GM19351 (cell line): ENCODE measurements at regions not wholly inside any gene's neighbourhood (a gene's known extent, or its start where the extent isn't known, plus 50 kb on each side); places are given as distances from the start of the nearest gene placed in this dataset.

Source experiments
- ATAC-seq: cut with Tn5 transposase; IDR thresholded peaks from one replicate; pipeline ENCODE4 v1.9.1; 2021; ENCODE audit warnings: mild to moderate bottlenecking, moderate library complexity; ENCODE audit not compliant: unreplicated experiment

DNA sequence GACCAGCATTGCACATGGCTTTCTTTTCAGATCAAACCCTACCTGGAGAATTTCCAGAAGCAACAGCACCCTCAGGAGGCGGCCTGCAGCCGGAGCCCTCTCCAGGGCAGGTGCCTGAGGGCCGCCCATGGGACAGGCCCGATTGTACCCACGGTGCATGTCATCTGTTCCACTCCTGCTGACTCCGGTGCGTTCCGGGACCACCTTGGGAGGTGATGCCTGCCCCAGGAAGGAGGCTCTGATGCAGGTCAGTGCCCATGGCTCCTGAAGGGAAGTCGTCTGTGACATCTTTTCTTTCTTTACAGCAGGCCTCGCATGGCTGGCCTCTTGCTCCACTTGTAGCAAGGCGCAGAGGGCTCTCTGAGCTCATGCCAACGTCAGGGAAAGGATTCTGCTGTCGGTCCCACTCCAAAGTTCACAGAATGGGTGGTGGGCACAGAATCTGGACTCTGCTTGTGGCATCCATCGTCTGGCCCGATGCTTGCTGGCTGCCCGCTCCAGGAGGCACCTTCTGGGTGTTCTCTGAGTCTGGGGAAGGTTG is 160.7 kb upstream of the RTL1 start:
- no peak for ATAC-seq

DNA sequence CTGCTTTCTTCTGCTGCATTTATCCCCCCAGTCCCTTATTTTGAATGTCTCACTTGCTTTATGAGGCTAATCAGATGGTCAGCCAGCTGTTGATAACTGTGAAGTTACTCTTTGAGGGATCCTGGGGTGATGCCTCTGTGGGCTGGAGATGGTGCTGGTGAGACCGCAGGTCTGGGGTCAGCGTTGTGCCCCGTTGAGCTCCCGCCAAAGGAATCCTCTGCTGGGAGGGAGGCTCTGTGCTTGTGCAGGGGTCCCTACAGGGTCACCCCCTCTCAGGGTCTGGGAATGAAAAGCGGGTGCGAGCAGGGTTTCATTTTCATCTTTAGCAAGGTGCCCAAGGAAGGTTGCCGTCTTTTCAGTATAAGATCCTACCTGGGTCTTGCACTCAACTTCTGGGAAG is 161.2 kb upstream of the RTL1 start:
- no peak for ATAC-seq

DNA sequence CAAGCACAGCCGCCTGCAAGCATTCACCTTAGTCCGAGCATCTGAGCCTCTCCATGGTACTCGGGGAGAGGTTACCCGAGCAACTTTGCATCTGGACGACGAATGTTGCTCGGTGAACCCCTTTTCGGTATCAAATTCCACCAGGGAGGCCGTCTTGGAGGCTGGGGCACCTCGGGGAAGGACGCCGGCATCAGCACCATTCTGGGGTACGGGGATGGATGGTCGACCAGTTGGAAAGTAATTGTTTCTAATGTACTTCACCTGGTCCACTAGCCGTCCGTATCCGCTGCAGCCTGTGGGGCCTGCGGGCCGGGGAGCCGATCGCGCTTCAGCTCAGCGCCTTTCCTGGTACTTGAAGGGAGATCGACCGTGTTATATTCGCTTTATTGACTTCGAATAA is 161.7 kb upstream of the RTL1 start:
- ATAC-seq = no peak

- ATAC-seq = no peak
Observed at GRCh38 chr14:101065696-101066694, 162.5 kb upstream of the RTL1 start.

- no peak for ATAC-seq
Observed at GRCh38 chr14:101066826-101067510, 163.4 kb upstream of the RTL1 start.

DNA sequence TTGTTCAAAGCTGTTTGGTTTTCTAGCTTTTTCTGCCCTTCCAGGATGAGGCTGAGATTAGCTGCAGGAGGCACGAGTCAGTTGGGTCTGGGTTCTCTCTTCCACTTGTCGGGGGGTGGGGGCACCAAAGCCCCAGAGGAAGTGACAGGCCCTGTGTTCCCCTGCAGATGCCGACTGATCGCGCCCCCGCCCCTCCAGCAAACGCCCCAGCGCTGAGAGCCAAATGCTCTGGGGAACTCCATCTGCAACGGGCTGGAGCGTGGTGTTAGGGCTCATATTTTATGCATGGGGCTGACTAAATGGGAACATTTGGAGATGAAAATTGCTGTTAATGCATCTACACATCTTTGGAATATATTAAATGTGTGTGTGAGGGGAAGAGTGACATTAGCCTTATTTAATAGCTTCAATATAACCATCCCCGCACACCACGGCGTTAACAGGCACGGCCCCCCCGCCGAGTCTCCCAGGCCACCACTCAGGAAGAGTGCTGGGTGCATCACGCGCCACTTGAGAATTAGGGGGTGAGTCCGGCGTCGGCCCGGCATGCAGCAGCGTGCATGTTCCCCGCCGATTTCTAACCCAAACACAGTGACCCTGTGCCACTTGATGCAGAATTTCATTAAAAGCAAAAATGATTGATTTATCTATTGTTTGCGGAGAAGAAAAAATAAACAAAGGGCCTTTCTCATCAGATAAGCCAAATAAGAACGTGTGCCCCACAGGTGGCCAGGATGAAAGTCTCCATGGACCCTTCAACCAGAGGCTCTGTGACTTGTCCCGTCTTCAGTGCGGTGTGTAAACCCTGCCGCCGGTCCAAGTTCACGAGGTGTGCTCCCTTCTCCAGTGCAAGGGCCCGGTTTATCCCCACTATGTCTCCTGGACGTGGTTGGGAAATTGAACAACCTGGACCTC is 165.0 kb upstream of the RTL1 start:
- no peak for ATAC-seq

DNA sequence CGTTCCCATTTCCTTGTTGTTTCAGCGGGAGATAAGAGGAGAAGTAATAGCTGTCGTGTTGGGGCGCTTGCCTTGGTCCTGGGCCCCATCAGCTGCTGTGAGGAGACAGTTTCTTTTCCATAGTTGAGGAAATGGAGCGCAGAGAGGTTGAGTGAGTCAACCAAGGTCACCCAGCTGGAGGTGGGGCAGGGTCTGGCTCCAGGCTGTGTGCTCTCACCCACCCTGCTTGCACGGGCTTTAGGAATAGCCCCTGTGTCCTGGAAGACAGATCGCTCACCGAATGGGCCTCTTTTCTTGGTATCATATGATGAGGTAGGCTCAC is 165.7 kb upstream of the RTL1 start:
- ATAC-seq = no peak

- ATAC-seq = no peak
Observed at GRCh38 chr14:101069666-101070362, 166.3 kb upstream of the RTL1 start.

GRCh38 chr14:101070540-101071492 is 167.3 kb upstream of the RTL1 start:
- ATAC-seq = no peak

DNA sequence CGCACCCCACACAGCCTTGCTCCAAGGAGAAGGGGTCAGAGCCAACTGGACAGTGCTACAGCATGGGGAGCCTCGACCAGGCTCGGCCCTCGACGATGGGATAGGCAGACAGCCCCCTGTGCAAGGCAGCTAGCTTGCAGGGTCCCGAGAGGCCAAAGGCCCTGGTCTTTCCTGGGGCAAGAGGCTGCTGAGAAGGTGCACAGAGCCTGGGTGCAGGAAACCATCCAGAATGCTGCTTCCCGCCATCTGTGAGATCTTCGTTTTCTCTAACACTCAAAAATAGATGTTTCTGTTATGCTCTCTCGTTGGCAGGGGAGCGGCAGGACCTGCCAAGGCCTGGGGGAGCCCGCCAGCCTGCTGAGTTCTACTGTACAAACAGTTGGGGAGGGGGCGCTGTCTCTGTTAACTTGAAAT is 168.0 kb upstream of the RTL1 start:
- no peak for ATAC-seq

DNA sequence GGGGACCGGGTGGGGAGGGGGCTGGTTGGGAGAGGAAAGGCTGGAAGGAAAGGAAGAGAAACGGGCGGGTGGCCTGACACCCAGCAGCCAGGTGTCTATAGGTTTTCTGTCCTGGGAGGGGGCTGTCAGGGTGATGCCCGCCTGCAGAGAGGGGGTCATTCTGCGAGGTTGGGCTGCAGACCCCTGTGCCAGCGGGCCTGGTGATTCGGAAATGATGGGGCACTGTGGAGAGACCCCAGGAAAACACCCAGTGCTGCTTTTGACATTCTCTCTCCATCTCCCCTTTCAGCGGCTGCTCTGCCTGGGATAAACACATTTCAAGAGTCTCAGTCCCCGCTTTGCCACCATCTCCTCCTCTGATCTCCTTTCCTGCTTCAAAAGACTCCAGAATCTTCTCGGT is 168.5 kb upstream of the RTL1 start:
- no peak for ATAC-seq

- ATAC-seq = no peak
Observed at GRCh38 chr14:101072531-101072930, 169.0 kb upstream of the RTL1 start.

DNA sequence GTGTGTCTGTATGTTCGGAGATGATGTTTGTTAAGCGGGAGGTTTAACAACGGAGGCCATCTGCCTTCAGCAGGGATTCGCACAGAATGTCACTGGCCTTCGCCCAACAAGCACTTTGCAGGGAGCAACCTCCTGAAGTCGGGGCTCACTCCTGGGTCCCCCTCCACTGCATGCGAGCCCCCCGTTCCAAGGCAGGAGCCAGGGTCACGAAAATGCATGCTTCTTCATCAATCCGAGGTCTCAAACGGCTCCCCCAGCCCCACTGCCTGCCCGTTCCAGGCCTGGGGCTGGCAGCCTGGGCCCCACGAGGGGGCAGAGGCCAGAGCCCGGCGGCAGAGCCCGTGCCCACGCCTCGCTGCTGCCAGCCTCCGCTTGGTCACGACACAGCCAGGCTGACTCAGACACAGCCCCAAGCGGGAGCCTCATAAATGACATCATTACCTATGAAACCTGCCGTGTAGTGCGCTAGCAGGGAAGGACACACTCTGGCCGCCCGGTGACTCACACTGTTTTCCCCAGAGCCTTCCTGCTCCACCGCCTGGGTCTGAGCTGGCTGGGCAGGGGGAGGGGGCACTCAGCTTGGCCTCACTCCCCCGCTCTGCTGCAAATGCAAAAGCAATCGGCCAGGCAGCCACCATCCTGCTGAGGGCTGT is 169.5 kb upstream of the RTL1 start:
- peak; percentile 84 for ATAC-seq

GRCh38 chr14:101073598-101073965 is 170.1 kb upstream of the RTL1 start:
- ATAC-seq = no peak

- no peak for ATAC-seq
Observed at GRCh38 chr14:101074196-101075024, 170.9 kb upstream of the RTL1 start.

- peak; percentile 54 for ATAC-seq
Observed at GRCh38 chr14:101075025-101075800, 171.7 kb upstream of the RTL1 start.

DNA sequence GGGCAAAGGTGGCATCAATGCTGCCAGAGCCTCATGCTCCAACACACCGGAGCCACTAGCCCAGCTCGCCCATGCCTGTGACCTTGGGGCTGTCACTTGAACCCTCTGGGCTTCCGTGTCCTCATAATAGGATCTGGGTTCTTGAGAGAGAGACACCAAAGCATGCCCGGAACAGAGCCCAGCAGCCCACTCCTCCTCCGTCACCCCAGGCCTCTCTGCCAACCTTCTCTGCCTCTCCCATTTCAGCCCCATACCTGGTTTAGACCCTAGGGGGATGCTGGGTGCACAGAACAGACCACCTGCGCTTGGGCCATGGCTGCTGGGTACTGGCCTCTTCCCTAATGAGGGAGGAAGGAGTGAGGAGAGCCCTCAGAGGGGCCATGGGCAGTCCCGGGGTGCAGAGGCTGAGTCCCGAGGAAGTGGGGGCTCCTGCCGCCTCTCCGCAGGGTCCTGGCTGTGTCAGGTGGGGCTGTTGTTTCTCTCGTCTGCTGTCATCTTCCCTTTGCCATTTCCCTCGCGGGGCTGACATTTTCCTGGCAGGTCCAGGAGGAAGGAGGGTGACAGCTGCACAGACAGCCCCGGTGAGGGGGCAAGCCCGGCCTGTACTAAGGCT is 172.4 kb upstream of the RTL1 start:
- ATAC-seq = no peak
